ENCODE measurements at regions not wholly inside any gene's neighbourhood (a gene's known extent, or its start where the extent isn't known, plus 50 kb on each side); places are given as distances from the start of the nearest gene placed in this dataset.

DNA sequence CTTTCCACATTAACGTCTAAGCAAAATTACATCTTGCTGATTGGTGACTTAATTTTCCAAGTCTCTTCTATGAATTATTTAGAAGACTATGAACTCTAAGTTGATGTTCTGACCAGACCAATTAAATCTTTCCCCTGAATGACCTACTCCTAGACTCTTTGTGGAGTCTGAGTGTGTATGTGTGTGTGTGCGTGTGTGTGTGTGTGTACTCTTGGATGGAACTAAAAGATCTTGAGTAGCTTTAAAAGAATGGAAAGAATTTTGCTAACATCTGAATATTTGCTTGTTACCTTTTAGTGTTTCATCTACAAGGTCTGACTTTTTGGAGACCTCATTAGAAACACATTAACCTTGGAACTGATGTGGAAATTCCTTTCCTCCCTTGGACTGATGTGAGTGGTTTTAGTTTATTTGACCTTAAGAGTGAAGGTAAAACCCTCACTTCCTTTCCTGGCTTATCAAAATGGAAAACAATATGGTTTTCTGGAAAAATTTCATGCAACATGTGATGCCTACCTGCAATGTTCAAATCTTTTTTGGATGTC lies 257.1 kb downstream of the GATA3 start:
- TF ChIP-seq ZNF70 (CRISPR knock-in tag; IDR thresholded peaks at IDR 0.05) = no peak
- no peak for TF ChIP-seq PATZ1 (CRISPR knock-in tag; IDR thresholded peaks at IDR 0.05; ENCODE audit: borderline replicate concordance)
- TF ChIP-seq ARNTL (CRISPR knock-in tag; IDR thresholded peaks at IDR 0.05; ENCODE audit: borderline replicate concordance, low read depth) = no peak
- TF ChIP-seq, protein P1, sequence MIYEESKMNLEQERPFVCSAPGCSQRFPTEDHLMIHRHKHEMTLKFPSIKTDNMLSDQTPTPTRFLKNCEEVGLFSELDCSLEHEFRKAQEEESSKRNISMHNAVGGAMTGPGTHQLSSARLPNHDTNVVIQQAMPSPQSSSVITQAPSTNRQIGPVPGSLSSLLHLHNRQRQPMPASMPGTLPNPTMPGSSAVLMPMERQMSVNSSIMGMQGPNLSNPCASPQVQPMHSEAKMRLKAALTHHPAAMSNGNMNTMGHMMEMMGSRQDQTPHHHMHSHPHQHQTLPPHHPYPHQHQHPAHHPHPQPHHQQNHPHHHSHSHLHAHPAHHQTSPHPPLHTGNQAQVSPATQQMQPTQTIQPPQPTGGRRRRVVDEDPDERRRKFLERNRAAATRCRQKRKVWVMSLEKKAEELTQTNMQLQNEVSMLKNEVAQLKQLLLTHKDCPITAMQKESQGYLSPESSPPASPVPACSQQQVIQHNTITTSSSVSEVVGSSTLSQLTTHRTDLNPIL (CRISPR knock-in tag; IDR thresholded peaks at IDR 0.05; ENCODE audit: low read depth) = no peak
- TF ChIP-seq, protein P2, sequence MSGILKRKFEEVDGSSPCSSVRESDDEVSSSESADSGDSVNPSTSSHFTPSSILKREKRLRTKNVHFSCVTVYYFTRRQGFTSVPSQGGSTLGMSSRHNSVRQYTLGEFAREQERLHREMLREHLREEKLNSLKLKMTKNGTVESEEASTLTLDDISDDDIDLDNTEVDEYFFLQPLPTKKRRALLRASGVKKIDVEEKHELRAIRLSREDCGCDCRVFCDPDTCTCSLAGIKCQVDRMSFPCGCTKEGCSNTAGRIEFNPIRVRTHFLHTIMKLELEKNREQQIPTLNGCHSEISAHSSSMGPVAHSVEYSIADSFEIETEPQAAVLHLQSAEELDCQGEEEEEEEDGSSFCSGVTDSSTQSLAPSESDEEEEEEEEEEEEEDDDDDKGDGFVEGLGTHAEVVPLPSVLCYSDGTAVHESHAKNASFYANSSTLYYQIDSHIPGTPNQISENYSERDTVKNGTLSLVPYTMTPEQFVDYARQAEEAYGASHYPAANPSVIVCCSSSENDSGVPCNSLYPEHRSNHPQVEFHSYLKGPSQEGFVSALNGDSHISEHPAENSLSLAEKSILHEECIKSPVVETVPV (CRISPR knock-in tag; IDR thresholded peaks at IDR 0.05) = no peak
- TF ChIP-seq ZNF8 (CRISPR knock-in tag; IDR thresholded peaks at IDR 0.05) = no peak
- TF ChIP-seq BACH2 (CRISPR knock-in tag; IDR thresholded peaks at IDR 0.05; ENCODE audit: borderline replicate concordance) = no peak
- TF ChIP-seq, protein P3, sequence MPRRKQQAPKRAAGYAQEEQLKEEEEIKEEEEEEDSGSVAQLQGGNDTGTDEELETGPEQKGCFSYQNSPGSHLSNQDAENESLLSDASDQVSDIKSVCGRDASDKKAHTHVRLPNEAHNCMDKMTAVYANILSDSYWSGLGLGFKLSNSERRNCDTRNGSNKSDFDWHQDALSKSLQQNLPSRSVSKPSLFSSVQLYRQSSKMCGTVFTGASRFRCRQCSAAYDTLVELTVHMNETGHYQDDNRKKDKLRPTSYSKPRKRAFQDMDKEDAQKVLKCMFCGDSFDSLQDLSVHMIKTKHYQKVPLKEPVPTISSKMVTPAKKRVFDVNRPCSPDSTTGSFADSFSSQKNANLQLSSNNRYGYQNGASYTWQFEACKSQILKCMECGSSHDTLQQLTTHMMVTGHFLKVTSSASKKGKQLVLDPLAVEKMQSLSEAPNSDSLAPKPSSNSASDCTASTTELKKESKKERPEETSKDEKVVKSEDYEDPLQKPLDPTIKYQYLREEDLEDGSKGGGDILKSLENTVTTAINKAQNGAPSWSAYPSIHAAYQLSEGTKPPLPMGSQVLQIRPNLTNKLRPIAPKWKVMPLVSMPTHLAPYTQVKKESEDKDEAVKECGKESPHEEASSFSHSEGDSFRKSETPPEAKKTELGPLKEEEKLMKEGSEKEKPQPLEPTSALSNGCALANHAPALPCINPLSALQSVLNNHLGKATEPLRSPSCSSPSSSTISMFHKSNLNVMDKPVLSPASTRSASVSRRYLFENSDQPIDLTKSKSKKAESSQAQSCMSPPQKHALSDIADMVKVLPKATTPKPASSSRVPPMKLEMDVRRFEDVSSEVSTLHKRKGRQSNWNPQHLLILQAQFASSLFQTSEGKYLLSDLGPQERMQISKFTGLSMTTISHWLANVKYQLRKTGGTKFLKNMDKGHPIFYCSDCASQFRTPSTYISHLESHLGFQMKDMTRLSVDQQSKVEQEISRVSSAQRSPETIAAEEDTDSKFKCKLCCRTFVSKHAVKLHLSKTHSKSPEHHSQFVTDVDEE (CRISPR knock-in tag; IDR thresholded peaks at IDR 0.05) = no peak
